Fibroblast of pulmonary artery (primary cell): ENCODE measurements at regions not wholly inside any gene's neighbourhood (a gene's known extent, or its start where the extent isn't known, plus 50 kb on each side); places are given as distances from the start of the nearest gene placed in this dataset.
"Not testable (repeated sequence)": the region's sequence is repeated elsewhere in the genome, so short reads cannot be mapped to it uniquely, and the experiment has no call there.

Source experiments
- DNase-seq: peaks from one replicate; pipeline ENCODE4 v3.0.0-alpha.2; 2010; ENCODE audit warnings: low read depth
- H3K4me3 ChIP-seq: replicated peaks from 2 replicates; pipeline ENCODE4 v1.5.1; 2011; ENCODE audit warnings: low read depth, mild to moderate bottlenecking, control low read depth, low read length, moderate library complexity
- TF ChIP-seq, protein P1 (sequence below): IDR thresholded peaks from 2 replicates; pipeline ENCODE4 v1.5.1; 2011; ENCODE audit warnings: mild to moderate bottlenecking, control low read depth, low read length, inconsistent platforms; ENCODE audit errors: missing control alignments

- DNase-seq: no peak
- TF ChIP-seq, protein P1, sequence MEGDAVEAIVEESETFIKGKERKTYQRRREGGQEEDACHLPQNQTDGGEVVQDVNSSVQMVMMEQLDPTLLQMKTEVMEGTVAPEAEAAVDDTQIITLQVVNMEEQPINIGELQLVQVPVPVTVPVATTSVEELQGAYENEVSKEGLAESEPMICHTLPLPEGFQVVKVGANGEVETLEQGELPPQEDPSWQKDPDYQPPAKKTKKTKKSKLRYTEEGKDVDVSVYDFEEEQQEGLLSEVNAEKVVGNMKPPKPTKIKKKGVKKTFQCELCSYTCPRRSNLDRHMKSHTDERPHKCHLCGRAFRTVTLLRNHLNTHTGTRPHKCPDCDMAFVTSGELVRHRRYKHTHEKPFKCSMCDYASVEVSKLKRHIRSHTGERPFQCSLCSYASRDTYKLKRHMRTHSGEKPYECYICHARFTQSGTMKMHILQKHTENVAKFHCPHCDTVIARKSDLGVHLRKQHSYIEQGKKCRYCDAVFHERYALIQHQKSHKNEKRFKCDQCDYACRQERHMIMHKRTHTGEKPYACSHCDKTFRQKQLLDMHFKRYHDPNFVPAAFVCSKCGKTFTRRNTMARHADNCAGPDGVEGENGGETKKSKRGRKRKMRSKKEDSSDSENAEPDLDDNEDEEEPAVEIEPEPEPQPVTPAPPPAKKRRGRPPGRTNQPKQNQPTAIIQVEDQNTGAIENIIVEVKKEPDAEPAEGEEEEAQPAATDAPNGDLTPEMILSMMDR: no peak
Observed at GRCh38 chr9:63817622-63818518, 1467.1 kb downstream of the FOXD4L5 start.

DNA sequence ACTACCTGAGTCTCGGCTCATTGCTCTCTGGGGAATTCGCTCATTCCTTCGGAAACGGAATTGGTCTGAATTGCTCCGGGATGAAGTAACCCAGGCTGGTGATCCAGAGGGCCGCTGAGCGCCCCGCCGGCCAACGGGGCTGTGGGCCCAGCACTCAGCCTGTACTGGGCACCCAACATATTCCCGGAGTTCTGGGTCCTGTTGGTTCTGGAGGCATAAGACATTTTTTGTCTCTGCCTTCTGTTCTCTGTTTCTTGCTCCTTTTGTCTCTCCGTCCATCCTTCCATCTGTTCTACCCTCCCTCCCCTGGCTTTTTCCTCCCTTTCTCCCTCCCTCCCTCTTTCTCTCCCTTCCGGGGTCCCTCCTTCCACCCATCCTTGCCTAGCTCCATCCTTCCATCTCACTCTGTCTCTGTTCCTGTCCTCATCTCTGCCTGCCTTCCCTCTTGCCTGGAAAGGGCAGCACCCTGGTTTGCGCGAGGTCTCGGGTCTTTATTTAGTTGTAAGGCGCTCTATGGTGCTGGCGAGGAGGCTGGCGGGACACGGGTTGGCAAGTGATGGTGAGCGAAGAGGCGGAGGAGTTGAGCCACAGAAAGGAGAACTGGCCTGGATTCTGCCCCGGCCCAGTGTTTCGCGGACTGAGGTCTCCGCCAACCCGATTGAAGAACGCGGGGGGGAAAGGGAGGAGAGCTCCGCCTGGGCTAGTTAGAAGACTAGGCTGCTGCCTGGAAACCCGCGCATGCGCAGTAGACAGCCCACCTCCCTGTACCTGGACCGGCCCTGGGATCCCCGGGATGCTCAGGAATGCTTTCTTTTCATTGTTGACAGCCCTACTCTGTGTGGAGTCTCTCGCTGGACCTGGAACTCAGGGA, 1468.0 kb downstream of the FOXD4L5 start:
- TF ChIP-seq, protein P1: no peak
- peak overlapping the region; percentile 53 for H3K4me3 ChIP-seq
- DNase-seq: peak; percentile 87

More at GRCh38 chr9:63817622-63818518, 1467.1 kb downstream of the FOXD4L5 start:
- H3K4me3 ChIP-seq: peak overlapping the region; percentile 53

- not testable (repeated sequence) for H3K4me3 ChIP-seq
Observed at GRCh38 chr9:63814970-63815669, 1469.9 kb downstream of the FOXD4L5 start.

DNA sequence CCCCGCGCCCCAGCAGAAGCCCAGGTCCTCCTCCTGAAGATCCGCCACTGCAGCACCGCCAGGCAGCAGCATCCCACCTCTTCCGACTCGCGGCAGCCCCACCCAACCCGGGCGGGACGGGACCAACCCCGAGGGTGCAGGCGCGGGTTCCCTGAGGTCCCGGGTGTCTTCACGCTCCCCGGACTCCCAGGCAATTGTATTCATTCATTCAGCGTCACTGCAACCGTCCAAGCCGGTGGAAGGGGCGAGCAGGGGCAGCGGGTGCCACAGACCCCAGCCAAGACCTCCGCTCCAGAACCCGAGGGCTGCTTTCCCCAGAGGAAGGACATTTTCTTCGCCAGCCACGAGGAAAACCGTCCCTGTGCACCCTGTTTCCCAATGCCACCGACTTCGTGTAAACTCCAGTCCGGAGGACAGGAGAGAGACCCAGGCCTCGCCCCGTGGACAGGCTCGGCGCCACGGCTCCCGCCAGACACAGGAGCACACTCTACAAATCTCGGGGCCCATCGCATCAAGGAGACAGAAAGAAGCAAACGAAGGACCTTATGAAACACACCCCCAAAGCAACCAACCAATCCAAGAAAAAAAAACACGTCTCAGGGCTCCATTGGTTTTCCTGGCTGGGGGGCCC, 1471.5 kb downstream of the FOXD4L5 start:
- peak overlapping the region; percentile 31 for H3K4me3 ChIP-seq
- DNase-seq: not testable (repeated sequence)

More at GRCh38 chr9:63814970-63815669, 1469.9 kb downstream of the FOXD4L5 start:
- DNase-seq: not testable (repeated sequence)

DNA sequence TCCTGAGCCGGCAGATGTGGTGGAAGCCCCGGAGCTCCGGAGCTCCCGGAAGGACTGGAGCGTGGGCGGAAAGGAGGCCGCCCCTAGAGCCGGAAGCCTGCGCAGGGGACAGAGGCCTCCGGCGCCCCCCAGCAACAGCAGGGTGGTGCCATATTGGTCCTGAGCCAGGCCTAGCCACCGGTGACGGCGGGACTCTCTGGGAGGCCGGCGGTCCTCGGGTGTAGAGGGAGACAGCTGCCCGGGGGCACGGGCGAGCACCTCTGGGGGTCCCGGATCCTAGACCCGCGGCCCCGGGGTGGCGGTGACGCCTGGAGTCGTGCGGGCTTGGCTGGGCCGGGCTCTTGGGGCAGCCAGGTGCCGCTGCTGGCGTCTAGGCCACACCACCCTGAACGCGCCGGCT, 1472.2 kb downstream of the FOXD4L5 start:
- H3K4me3 ChIP-seq, DNase-seq: not testable (repeated sequence)

DNA sequence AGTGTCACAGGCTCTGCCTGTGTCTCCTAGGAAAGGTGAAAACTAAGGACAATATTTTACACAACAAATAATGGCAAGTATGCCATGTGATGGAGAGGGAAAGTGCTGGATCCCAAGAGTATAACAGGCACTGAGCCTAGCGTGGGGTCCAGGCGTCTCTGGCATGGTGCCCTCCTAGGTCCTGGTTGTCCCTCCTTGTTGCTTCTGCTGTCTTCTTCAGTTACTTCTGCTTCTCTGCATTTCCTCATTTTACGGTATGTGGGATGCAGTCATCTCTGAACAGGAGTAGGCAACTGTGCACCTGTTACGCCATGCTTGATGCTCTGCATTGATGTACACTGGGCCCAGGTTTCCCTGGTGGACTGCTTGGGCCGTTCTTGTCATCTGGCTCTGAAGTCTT, 1480.8 kb downstream of the FOXD4L5 start:
- not testable (repeated sequence) for DNase-seq, H3K4me3 ChIP-seq

DNA sequence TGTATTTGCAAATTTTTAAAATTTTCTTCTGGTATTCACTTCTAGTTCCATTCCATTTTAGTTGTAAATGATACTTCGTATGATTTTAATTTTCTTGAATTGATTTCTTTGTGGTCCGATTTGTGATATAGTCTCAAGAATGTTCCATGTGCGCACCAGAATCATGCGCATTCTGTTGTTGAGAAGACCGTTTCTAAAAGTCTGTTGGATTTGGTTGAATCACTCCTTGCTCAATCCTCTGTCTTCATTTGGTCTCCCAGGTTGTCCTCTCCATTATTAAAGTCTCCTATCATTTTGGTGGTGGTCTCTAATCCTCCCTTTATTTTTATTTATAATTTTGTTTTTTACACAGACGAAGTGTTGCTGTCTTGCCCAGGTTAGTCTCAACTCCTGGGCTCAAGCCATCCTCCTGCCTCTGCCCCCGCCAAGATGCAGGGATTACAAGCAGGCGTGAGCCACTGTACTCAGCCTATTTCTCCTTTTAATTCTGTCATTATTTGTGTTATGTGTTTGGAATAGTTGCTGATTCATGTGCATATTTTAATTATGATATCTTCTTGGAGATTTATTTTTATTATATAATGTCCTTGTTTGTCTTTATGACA, 1490.8 kb downstream of the FOXD4L5 start:
- not testable (repeated sequence) for DNase-seq, H3K4me3 ChIP-seq

DNA sequence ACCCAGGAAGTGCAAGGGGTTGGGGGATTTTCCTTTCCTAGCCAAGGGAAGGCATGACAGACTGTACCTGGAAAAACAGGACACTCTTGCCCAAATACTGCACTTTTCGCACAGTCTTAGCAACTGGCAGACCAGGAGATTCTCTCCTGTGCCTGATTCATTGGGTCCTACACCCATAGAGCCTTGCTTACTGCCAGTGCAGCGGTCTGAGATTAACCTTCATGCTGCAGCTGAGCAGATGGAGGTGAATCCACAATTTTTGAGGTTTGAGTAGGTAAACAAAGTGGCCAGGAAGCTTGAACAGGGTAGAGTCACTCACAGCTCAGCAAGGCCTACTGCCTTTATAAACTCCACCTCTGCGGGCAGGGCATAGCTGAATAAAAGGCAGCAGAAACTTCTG, 1497.6 kb downstream of the FOXD4L5 start:
- H3K4me3 ChIP-seq, DNase-seq: not testable (repeated sequence)

GRCh38 chr9:63785059-63785458, 1500.0 kb downstream of the FOXD4L5 start:
- H3K4me3 ChIP-seq, DNase-seq: not testable (repeated sequence)

- not testable (repeated sequence) for DNase-seq, H3K4me3 ChIP-seq
Observed at GRCh38 chr9:63784421-63784820, 1500.6 kb downstream of the FOXD4L5 start.

- DNase-seq, H3K4me3 ChIP-seq: not testable (repeated sequence)
Observed at GRCh38 chr9:63781817-63782439, 1503.1 kb downstream of the FOXD4L5 start.

GRCh38 chr9:63781390-63781789, 1503.6 kb downstream of the FOXD4L5 start:
- not testable (repeated sequence) for DNase-seq, H3K4me3 ChIP-seq

DNA sequence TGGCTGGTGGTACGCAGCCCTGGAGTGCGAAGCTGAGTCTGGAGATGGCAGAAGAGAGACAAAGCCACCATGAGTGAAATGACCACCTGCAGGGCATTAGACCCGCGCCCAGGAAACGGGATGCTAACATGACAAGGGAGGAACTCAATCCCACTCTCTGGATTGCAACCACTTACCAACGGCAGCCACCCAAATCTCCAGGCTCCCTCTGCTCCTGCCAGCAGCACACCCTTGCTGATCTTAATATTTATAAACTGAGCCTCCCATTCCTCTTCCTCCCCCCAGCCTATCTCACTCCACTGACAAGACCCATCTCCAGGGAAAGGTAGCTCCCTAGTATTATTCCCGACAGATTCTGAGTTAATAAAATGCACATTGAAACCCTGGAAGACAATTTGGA, 1508.8 kb downstream of the FOXD4L5 start:
- not testable (repeated sequence) for DNase-seq, H3K4me3 ChIP-seq

DNA sequence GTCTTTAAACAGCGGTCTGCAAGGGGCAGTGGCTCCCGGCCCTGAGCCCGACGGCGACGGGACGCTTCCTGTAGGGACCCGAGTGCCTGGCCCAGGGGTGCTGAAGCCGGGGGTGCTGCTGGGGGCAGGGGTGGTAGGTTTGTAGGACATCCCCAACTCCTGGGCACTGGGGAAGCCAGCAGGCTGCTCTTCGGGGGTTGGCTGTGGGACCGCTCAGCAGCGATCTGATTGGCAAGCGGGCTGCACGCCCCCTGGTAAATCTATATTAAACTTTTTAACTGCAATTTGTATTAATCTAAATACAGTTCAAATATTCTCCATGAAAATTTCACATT, 1510.0 kb downstream of the FOXD4L5 start:
- DNase-seq, H3K4me3 ChIP-seq: not testable (repeated sequence)
